ENCODE measurements at regions not wholly inside any gene's neighbourhood (a gene's known extent, or its start where the extent isn't known, plus 50 kb on each side); places are given as distances from the start of the nearest gene placed in this dataset.

DNA sequence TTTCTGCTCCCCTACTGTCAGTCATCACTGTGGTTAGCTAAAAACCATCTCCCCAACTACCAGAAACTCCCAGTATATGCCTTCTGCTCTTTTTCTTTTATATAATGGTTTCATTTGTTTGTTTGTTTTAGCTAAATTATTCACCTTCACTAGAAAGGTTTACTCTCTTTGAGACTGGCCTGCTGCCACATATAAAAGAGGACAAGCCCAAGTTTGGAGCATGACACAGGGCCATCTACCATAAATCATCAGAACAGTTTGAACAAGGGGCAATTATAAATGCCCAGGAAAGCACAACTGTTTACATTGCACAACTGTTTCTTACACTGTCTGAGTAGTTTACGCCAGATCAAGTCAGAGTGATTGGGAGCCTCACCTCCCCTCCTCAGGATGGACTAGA is 471.0 kb upstream of the PIK3C3 start:
- H3K27me3 ChIP-seq (ENCODE audit: control insufficient read depth in 1 of 2, insufficient read depth in 2 of 2, low read length in 2 of 2), result no peaks in the 10 kb centered on the region
- no peak overlapping the region for H3K4me3 ChIP-seq (ENCODE audit: low read depth in 1 of 2, low read length in 2 of 2)
- WGBS, 2 donors, result 78 to 84% methylated on average over 1 of the region's 1 CpG
- H3K4me1 ChIP-seq (ENCODE audit: control insufficient read depth in 2 of 2, insufficient read depth in 2 of 2, low read length in 1 of 2), result no peaks in the 10 kb centered on the region
- no peak overlapping the region for H3K27ac ChIP-seq (ENCODE audit: low read depth in 2 of 2, low read length in 1 of 2)
- H3K9me3 ChIP-seq (ENCODE audit: control insufficient read depth in 2 of 2, insufficient read depth in 1 of 2, low read depth in 1 of 2, low read length in 1 of 2), result no peaks in the 10 kb centered on the region
- no peaks in the 10 kb centered on the region for H3K36me3 ChIP-seq (ENCODE audit: control insufficient read depth in 2 of 2, insufficient read depth in 2 of 2, low read length in 1 of 2)

- H3K9me3 ChIP-seq (ENCODE audit: control insufficient read depth in 2 of 2, insufficient read depth in 1 of 2, low read depth in 1 of 2, low read length in 1 of 2), result no peaks in the 10 kb centered on the region
- no peak overlapping the region for H3K4me3 ChIP-seq (ENCODE audit: low read depth in 1 of 2, low read length in 2 of 2)
- no peak overlapping the region for H3K27ac ChIP-seq (ENCODE audit: low read depth in 2 of 2, low read length in 1 of 2)
- 63 to 73% methylated on average over 4 of the region's 4 CpGs for WGBS, 2 donors
- H3K36me3 ChIP-seq (ENCODE audit: control insufficient read depth in 2 of 2, insufficient read depth in 2 of 2, low read length in 1 of 2), result no peaks in the 10 kb centered on the region
- H3K4me1 ChIP-seq (ENCODE audit: control insufficient read depth in 2 of 2, insufficient read depth in 2 of 2, low read length in 1 of 2), result no peaks in the 10 kb centered on the region
- no peaks in the 10 kb centered on the region for H3K27me3 ChIP-seq (ENCODE audit: control insufficient read depth in 1 of 2, insufficient read depth in 2 of 2, low read length in 2 of 2)
Observed at GRCh38 chr18:41482501-41482900, 472.5 kb upstream of the PIK3C3 start.

DNA sequence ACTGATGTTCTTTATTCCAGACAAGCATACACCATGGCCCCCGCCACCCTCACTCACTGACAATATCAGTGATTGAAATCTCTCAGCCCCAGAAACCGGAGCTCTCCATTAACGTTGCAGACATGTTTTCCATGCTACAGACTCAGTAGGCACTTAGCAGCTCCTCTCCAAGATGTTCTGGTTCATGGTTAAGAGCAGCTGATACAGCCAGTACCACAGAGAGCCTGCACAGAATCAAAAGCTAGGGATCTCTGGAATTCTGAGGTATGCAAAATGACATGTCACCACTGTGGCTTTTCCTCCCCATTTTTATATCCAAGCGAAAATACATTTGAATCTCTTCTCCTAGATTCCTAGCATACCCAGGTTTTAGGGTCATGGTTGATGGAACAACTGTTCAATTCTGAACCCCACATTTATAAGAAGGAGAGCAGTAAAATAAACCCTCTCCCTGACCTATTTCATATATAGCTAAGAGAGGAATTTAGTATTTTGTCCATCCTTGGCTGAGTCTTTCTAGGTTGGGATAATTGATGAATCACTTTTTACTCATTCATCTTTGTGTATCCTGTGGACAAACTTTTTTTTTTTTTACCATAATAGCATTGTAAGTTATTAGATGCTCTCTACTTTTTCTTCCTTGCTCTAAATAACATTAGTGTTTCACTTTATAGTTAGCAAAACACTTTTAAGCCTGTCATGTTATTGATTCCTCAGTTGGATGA is 488.4 kb upstream of the PIK3C3 start:
- H3K4me3 ChIP-seq (ENCODE audit: low read depth in 1 of 2, low read length in 2 of 2), result no peak overlapping the region
- WGBS, 2 donors, result 74 to 87% methylated on average over 4 of the region's 4 CpGs
- H3K36me3 ChIP-seq (ENCODE audit: control insufficient read depth in 2 of 2, insufficient read depth in 2 of 2, low read length in 1 of 2), result no peaks in the 10 kb centered on the region
- H3K27me3 ChIP-seq (ENCODE audit: control insufficient read depth in 1 of 2, insufficient read depth in 2 of 2, low read length in 2 of 2), result no peaks in the 10 kb centered on the region
- H3K4me1 ChIP-seq (ENCODE audit: control insufficient read depth in 2 of 2, insufficient read depth in 2 of 2, low read length in 1 of 2), result no peaks in the 10 kb centered on the region
- no peak overlapping the region for H3K27ac ChIP-seq (ENCODE audit: low read depth in 2 of 2, low read length in 1 of 2)
- H3K9me3 ChIP-seq (ENCODE audit: control insufficient read depth in 2 of 2, insufficient read depth in 1 of 2, low read depth in 1 of 2, low read length in 1 of 2), result no peaks in the 10 kb centered on the region

- Histone ChIP-seq H3K4me1 (ENCODE audit: control insufficient read depth in 2 of 2, insufficient read depth in 2 of 2, low read length in 1 of 2) (no peaks in the 10 kb centered on the region), H3K4me3 (ENCODE audit: low read depth in 1 of 2, low read length in 2 of 2) (no peak overlapping the region), H3K9me3 (ENCODE audit: control insufficient read depth in 2 of 2, insufficient read depth in 1 of 2, low read depth in 1 of 2, low read length in 1 of 2) (no peaks in the 10 kb centered on the region), H3K36me3 (ENCODE audit: control insufficient read depth in 2 of 2, insufficient read depth in 2 of 2, low read length in 1 of 2) (no peaks in the 10 kb centered on the region), H3K27me3 (ENCODE audit: control insufficient read depth in 1 of 2, insufficient read depth in 2 of 2, low read length in 2 of 2) (no peaks in the 10 kb centered on the region), H3K27ac (ENCODE audit: low read depth in 2 of 2, low read length in 1 of 2) (no peak overlapping the region)
- WGBS, 2 donors, result 65 to 67% methylated on average over 2 of the region's 2 CpGs
Observed at GRCh38 chr18:41465386-41465785, 489.6 kb upstream of the PIK3C3 start.

GRCh38 chr18:41464278-41464677 is 490.8 kb upstream of the PIK3C3 start:
- Histone ChIP-seq H3K36me3 (ENCODE audit: control insufficient read depth in 2 of 2, insufficient read depth in 2 of 2, low read length in 1 of 2) (no peaks in the 10 kb centered on the region), H3K4me1 (ENCODE audit: control insufficient read depth in 2 of 2, insufficient read depth in 2 of 2, low read length in 1 of 2) (no peaks in the 10 kb centered on the region), H3K4me3 (ENCODE audit: low read depth in 1 of 2, low read length in 2 of 2) (no peak overlapping the region), H3K27ac (ENCODE audit: low read depth in 2 of 2, low read length in 1 of 2) (no peak overlapping the region), H3K9me3 (ENCODE audit: control insufficient read depth in 2 of 2, insufficient read depth in 1 of 2, low read depth in 1 of 2, low read length in 1 of 2) (no peaks in the 10 kb centered on the region), H3K27me3 (ENCODE audit: control insufficient read depth in 1 of 2, insufficient read depth in 2 of 2, low read length in 2 of 2) (no peaks in the 10 kb centered on the region)
- WGBS, 2 donors, result 44 to 57% methylated on average over 1 of the region's 1 CpG

DNA sequence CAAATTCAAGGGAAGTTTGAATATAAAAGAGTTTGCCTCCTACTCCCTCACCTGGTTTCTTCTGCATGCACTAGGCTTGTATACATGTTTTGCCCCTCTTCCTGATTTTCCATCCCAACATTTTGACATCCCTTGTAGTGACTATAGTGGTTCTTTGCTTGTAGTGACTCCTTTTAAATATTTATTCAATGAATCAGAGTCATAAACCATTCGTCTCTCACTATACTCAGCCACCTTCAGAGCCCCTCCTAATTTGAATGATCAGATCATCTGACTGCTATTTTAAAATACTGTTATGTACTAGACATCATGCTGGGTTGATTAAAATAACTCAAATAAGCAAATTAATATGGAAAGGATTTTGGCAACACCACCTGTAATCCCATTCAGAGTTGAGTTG is 492.1 kb upstream of the PIK3C3 start:
- Histone ChIP-seq H3K4me3 (ENCODE audit: low read depth in 1 of 2, low read length in 2 of 2) (no peak overlapping the region), H3K36me3 (ENCODE audit: control insufficient read depth in 2 of 2, insufficient read depth in 2 of 2, low read length in 1 of 2) (no peaks in the 10 kb centered on the region), H3K4me1 (ENCODE audit: control insufficient read depth in 2 of 2, insufficient read depth in 2 of 2, low read length in 1 of 2) (no peaks in the 10 kb centered on the region), H3K27ac (ENCODE audit: low read depth in 2 of 2, low read length in 1 of 2) (no peak overlapping the region), H3K9me3 (ENCODE audit: control insufficient read depth in 2 of 2, insufficient read depth in 1 of 2, low read depth in 1 of 2, low read length in 1 of 2) (no peaks in the 10 kb centered on the region), H3K27me3 (ENCODE audit: control insufficient read depth in 1 of 2, insufficient read depth in 2 of 2, low read length in 2 of 2) (no peaks in the 10 kb centered on the region)
- 36 to 37% methylated on average over 1 of the region's 1 CpG for whole genome bisulfite sequencing, 2 donors

GRCh38 chr18:41461114-41461513 is 493.9 kb upstream of the PIK3C3 start:
- Histone ChIP-seq H3K27me3 (ENCODE audit: control insufficient read depth in 1 of 2, insufficient read depth in 2 of 2, low read length in 2 of 2) (no peaks in the 10 kb centered on the region), H3K36me3 (ENCODE audit: control insufficient read depth in 2 of 2, insufficient read depth in 2 of 2, low read length in 1 of 2) (no peaks in the 10 kb centered on the region), H3K9me3 (ENCODE audit: control insufficient read depth in 2 of 2, insufficient read depth in 1 of 2, low read depth in 1 of 2, low read length in 1 of 2) (peaks cover 0 to 3% of the 10 kb centered on the region in 2 donors), H3K27ac (ENCODE audit: low read depth in 2 of 2, low read length in 1 of 2) (no peak overlapping the region), H3K4me1 (ENCODE audit: control insufficient read depth in 2 of 2, insufficient read depth in 2 of 2, low read length in 1 of 2) (no peaks in the 10 kb centered on the region), H3K4me3 (ENCODE audit: low read depth in 1 of 2, low read length in 2 of 2) (no peak overlapping the region)
- 39 to 52% methylated on average over 2 of the region's 2 CpGs for WGBS, 2 donors

GRCh38 chr18:41459656-41460055 is 495.4 kb upstream of the PIK3C3 start:
- Histone ChIP-seq H3K4me1 (ENCODE audit: control insufficient read depth in 2 of 2, insufficient read depth in 2 of 2, low read length in 1 of 2) (no peaks in the 10 kb centered on the region), H3K36me3 (ENCODE audit: control insufficient read depth in 2 of 2, insufficient read depth in 2 of 2, low read length in 1 of 2) (no peaks in the 10 kb centered on the region), H3K9me3 (ENCODE audit: control insufficient read depth in 2 of 2, insufficient read depth in 1 of 2, low read depth in 1 of 2, low read length in 1 of 2) (peaks cover 0 to 3% of the 10 kb centered on the region in 2 donors), H3K27ac (ENCODE audit: low read depth in 2 of 2, low read length in 1 of 2) (no peak overlapping the region), H3K4me3 (ENCODE audit: low read depth in 1 of 2, low read length in 2 of 2) (no peak overlapping the region), H3K27me3 (ENCODE audit: control insufficient read depth in 1 of 2, insufficient read depth in 2 of 2, low read length in 2 of 2) (no peaks in the 10 kb centered on the region)
- WGBS, 2 donors, result 91 to 92% methylated on average over 2 of the region's 2 CpGs

DNA sequence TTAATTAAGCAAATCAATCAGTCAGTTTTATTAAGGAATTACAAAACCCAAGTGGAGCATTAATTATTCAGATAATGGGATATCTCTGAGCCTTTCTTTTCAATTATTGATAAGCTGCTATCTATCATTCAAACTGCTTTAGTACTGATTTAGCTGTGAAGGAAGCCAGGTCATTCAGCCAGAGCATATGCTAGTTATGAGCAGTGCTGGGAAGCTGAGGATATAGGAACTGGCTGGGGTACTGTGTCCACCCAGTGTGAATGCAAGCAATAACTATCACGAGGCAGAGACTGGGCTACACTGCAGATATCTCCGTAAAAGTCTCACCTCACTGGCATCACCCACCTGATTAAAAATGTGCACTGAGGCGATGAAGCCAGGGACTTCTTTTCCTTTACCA is 496.7 kb upstream of the PIK3C3 start:
- 62 to 79% methylated on average over 3 of the region's 3 CpGs for WGBS, 2 donors
- H3K9me3 ChIP-seq (ENCODE audit: control insufficient read depth in 2 of 2, insufficient read depth in 1 of 2, low read depth in 1 of 2, low read length in 1 of 2), result peaks cover 0 to 3% of the 10 kb centered on the region in 2 donors
- H3K36me3 ChIP-seq (ENCODE audit: control insufficient read depth in 2 of 2, insufficient read depth in 2 of 2, low read length in 1 of 2), result no peaks in the 10 kb centered on the region

DNA sequence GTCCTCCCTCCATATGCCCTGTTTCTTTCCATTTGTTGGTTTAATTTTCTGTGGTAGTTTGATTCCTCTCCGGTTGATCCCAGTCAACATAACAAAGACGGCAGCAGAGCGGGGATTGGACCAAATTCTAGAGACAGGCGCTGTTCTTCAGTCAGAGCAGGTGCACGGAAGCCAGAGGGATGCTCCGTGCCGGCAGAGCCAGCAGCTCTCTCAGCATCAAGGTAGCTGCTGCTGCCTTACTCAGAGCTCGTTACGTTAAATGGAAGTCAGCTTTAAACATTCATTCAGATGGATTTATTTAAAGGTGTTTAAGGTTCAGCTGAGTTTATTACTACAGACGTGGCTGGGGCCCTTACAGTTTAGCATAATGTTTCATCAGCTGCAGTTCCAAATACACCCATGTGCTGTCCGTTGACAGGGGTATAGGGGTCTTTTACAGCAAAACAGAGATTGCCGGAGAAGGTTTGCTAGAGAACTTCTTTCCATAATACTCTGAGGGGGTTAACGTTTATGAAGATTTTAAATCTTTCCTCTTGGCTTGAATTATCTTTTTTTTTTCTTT is 497.2 kb upstream of the PIK3C3 start:
- Histone ChIP-seq H3K27ac (ENCODE audit: low read depth in 2 of 2, low read length in 1 of 2) (no peak overlapping the region), H3K9me3 (ENCODE audit: control insufficient read depth in 2 of 2, insufficient read depth in 1 of 2, low read depth in 1 of 2, low read length in 1 of 2) (peaks cover 0 to 3% of the 10 kb centered on the region in 2 donors), H3K4me1 (ENCODE audit: control insufficient read depth in 2 of 2, insufficient read depth in 2 of 2, low read length in 1 of 2) (no peaks in the 10 kb centered on the region), H3K27me3 (ENCODE audit: control insufficient read depth in 1 of 2, insufficient read depth in 2 of 2, low read length in 2 of 2) (no peaks in the 10 kb centered on the region), H3K4me3 (ENCODE audit: low read depth in 1 of 2, low read length in 2 of 2) (no peak overlapping the region), H3K36me3 (ENCODE audit: control insufficient read depth in 2 of 2, insufficient read depth in 2 of 2, low read length in 1 of 2) (no peaks in the 10 kb centered on the region)
- 50 to 70% methylated on average over 13 of the region's 13 CpGs for WGBS, 2 donors

More for the DNA sequence above, 496.7 kb upstream of the PIK3C3 start:
- H3K4me1 ChIP-seq (ENCODE audit: control insufficient read depth in 2 of 2, insufficient read depth in 2 of 2, low read length in 1 of 2), result no peaks in the 10 kb centered on the region
- H3K4me3 ChIP-seq (ENCODE audit: low read depth in 1 of 2, low read length in 2 of 2), result no peak overlapping the region
- H3K27ac ChIP-seq (ENCODE audit: low read depth in 2 of 2, low read length in 1 of 2), result no peak overlapping the region
- no peaks in the 10 kb centered on the region for H3K27me3 ChIP-seq (ENCODE audit: control insufficient read depth in 1 of 2, insufficient read depth in 2 of 2, low read length in 2 of 2)

Measured in esophagus (tissue), 2 donors.